Dendritic cell treated with granulocyte-macrophage colony-stimulating factor and Interleukin-4, amounts not matched to agents 40 ng/mL and 50 ng/mL, for 4 days (primary cell): ENCODE measurements at regions not wholly inside any gene's neighbourhood (a gene's known extent, or its start where the extent isn't known, plus 50 kb on each side); places are given as distances from the start of the nearest gene placed in this dataset.

Source experiments
- H3K27ac Mint-ChIP-seq: one replicate; pipeline ENCODE4 v1.8.0; 2022; ENCODE audit warnings: mild to moderate bottlenecking, mixed read lengths
- H3K27me3 Mint-ChIP-seq: one replicate; pipeline ENCODE4 v1.8.0; 2022; ENCODE audit warnings: mild to moderate bottlenecking, mixed read lengths
- H3K36me3 Mint-ChIP-seq: one replicate; pipeline ENCODE4 v1.8.0; 2022; ENCODE audit warnings: low read depth, mixed read lengths
- H3K4me1 Mint-ChIP-seq: one replicate; pipeline ENCODE4 v1.8.0; 2022; ENCODE audit warnings: low read depth, mixed read lengths
- H3K4me3 Mint-ChIP-seq: one replicate; pipeline ENCODE4 v1.8.0; 2022; ENCODE audit warnings: mild to moderate bottlenecking, moderate library complexity, mixed read lengths
- H3K9me3 Mint-ChIP-seq: one replicate; pipeline ENCODE4 v1.8.0; 2022; ENCODE audit warnings: mixed read lengths
- intact Hi-C: fragments of 100-400 bp; cut with micrococcal nuclease; formaldehyde crosslinking; loops from one replicate; pipeline ENCODE4 v1.15.0; 2022

GRCh38 chr11:43558556-43559127 lies 121.9 kb upstream of the HSD17B12 start:
- Mint-ChIP-seq H3K27me3 (peaks cover 62% of the 10 kb centered on the region), H3K36me3 (no peaks in the 10 kb centered on the region), H3K27ac (no peak overlapping the region), H3K4me3 (no peak overlapping the region), H3K4me1 (no peaks in the 10 kb centered on the region), H3K9me3 (no peaks in the 10 kb centered on the region)
- intact Hi-C loops = no loop called here

- H3K27ac Mint-ChIP-seq = no peak overlapping the region
- no peak overlapping the region for H3K4me3 Mint-ChIP-seq
- H3K9me3 Mint-ChIP-seq = no peaks in the 10 kb centered on the region
- no peaks in the 10 kb centered on the region for H3K36me3 Mint-ChIP-seq
- intact Hi-C loops = no loop called here
- peaks cover 43% of the 10 kb centered on the region for H3K27me3 Mint-ChIP-seq
- no peaks in the 10 kb centered on the region for H3K4me1 Mint-ChIP-seq
Measured at GRCh38 chr11:43561832-43562231, 118.7 kb upstream of the HSD17B12 start.

GRCh38 chr11:43567396-43567975 lies 113.1 kb upstream of the HSD17B12 start:
- no peaks in the 10 kb centered on the region for H3K9me3 Mint-ChIP-seq
- peaks cover 34% of the 10 kb centered on the region for H3K27me3 Mint-ChIP-seq
- no peaks in the 10 kb centered on the region for H3K36me3 Mint-ChIP-seq
- H3K27ac Mint-ChIP-seq = no peak overlapping the region
- no peak overlapping the region for H3K4me3 Mint-ChIP-seq
- intact Hi-C loops = loop anchor here (5.0 kb wide), 1 partner anchor 285 kb away; no protein-coding TSS in a partner anchor
- no peaks in the 10 kb centered on the region for H3K4me1 Mint-ChIP-seq

GRCh38 chr11:43573233-43573632 lies 107.3 kb upstream of the HSD17B12 start:
- H3K9me3 Mint-ChIP-seq = no peaks in the 10 kb centered on the region
- intact Hi-C loops = no loop called here
- peaks cover 76% of the 10 kb centered on the region for H3K27me3 Mint-ChIP-seq
- peaks cover 17% of the 10 kb centered on the region for H3K4me1 Mint-ChIP-seq
- H3K4me3 Mint-ChIP-seq = no peak overlapping the region
- no peak overlapping the region for H3K27ac Mint-ChIP-seq
- H3K36me3 Mint-ChIP-seq = no peaks in the 10 kb centered on the region

- H3K9me3 Mint-ChIP-seq = no peaks in the 10 kb centered on the region
- H3K4me1 Mint-ChIP-seq = peaks cover 17% of the 10 kb centered on the region
- H3K36me3 Mint-ChIP-seq = no peaks in the 10 kb centered on the region
- H3K27me3 Mint-ChIP-seq = peaks cover 79% of the 10 kb centered on the region
- H3K27ac Mint-ChIP-seq = no peak overlapping the region
- no peak overlapping the region for H3K4me3 Mint-ChIP-seq
- intact Hi-C loops = no loop called here
Measured at GRCh38 chr11:43573873-43574272, 106.7 kb upstream of the HSD17B12 start.

GRCh38 chr11:43574411-43574810 lies 106.1 kb upstream of the HSD17B12 start:
- Mint-ChIP-seq H3K36me3 (no peaks in the 10 kb centered on the region), H3K4me3 (no peak overlapping the region), H3K27ac (no peak overlapping the region), H3K4me1 (peaks cover 18% of the 10 kb centered on the region), H3K27me3 (peaks cover 80% of the 10 kb centered on the region), H3K9me3 (no peaks in the 10 kb centered on the region)
- intact Hi-C loops = no loop called here

GRCh38 chr11:43574949-43575912 lies 105.3 kb upstream of the HSD17B12 start:
- H3K27me3 Mint-ChIP-seq = peaks cover 81% of the 10 kb centered on the region
- no peaks in the 10 kb centered on the region for H3K36me3 Mint-ChIP-seq
- H3K9me3 Mint-ChIP-seq = no peaks in the 10 kb centered on the region
- H3K4me3 Mint-ChIP-seq = no peak overlapping the region
- intact Hi-C loops = no loop called here
- no peak overlapping the region for H3K27ac Mint-ChIP-seq
- H3K4me1 Mint-ChIP-seq = peaks cover 26% of the 10 kb centered on the region

GRCh38 chr11:43575913-43576310 lies 104.6 kb upstream of the HSD17B12 start:
- peaks cover 88% of the 10 kb centered on the region for H3K27me3 Mint-ChIP-seq
- H3K27ac Mint-ChIP-seq = no peak overlapping the region
- peaks cover 33% of the 10 kb centered on the region for H3K4me1 Mint-ChIP-seq
- H3K4me3 Mint-ChIP-seq = no peak overlapping the region
- H3K9me3 Mint-ChIP-seq = no peaks in the 10 kb centered on the region
- H3K36me3 Mint-ChIP-seq = no peaks in the 10 kb centered on the region
- intact Hi-C loops = no loop called here

GRCh38 chr11:43576320-43576802 lies 104.2 kb upstream of the HSD17B12 start:
- intact Hi-C loops = no loop called here
- H3K27ac Mint-ChIP-seq = no peak overlapping the region

GRCh38 chr11:43576803-43577521 lies 103.6 kb upstream of the HSD17B12 start:
- H3K9me3 Mint-ChIP-seq = no peaks in the 10 kb centered on the region
- H3K4me3 Mint-ChIP-seq = no peak overlapping the region
- H3K27me3 Mint-ChIP-seq = peaks cover 91% of the 10 kb centered on the region
- H3K36me3 Mint-ChIP-seq = no peaks in the 10 kb centered on the region
- no peak overlapping the region for H3K27ac Mint-ChIP-seq
- intact Hi-C loops = no loop called here
- peaks cover 44% of the 10 kb centered on the region for H3K4me1 Mint-ChIP-seq

More at GRCh38 chr11:43576320-43576802, 104.2 kb upstream of the HSD17B12 start:
- Mint-ChIP-seq H3K27me3 (peaks cover 90% of the 10 kb centered on the region), H3K4me3 (no peak overlapping the region), H3K4me1 (peaks cover 38% of the 10 kb centered on the region), H3K36me3 (no peaks in the 10 kb centered on the region), H3K9me3 (no peaks in the 10 kb centered on the region)

GRCh38 chr11:43577566-43578264 lies 102.8 kb upstream of the HSD17B12 start:
- H3K27ac Mint-ChIP-seq = no peak overlapping the region
- no peak overlapping the region for H3K4me3 Mint-ChIP-seq
- intact Hi-C loops = no loop called here
- peaks cover 45% of the 10 kb centered on the region for H3K4me1 Mint-ChIP-seq
- peaks cover 97% of the 10 kb centered on the region for H3K27me3 Mint-ChIP-seq
- no peaks in the 10 kb centered on the region for H3K9me3 Mint-ChIP-seq
- no peaks in the 10 kb centered on the region for H3K36me3 Mint-ChIP-seq

- Mint-ChIP-seq H3K9me3 (no peaks in the 10 kb centered on the region), H3K4me1 (peaks cover 45% of the 10 kb centered on the region), H3K36me3 (no peaks in the 10 kb centered on the region), H3K4me3 (no peak overlapping the region), H3K27ac (no peak overlapping the region), H3K27me3 (peaks cover 98% of the 10 kb centered on the region)
- intact Hi-C loops = no loop called here
Measured at GRCh38 chr11:43578346-43579170, 102.0 kb upstream of the HSD17B12 start.
